CD4-positive, alpha-beta T cell (primary cell): ENCODE measurements at regions not wholly inside any gene's neighbourhood (a gene's known extent, or its start where the extent isn't known, plus 50 kb on each side); places are given as distances from the start of the nearest gene placed in this dataset.

Source experiments
- ATAC-seq: fragments of 200-7000 bp; cut with Tn5 transposase; one replicate; pipeline ENCODE4 v1.10.0; 2022; ENCODE audit warnings: mild to moderate bottlenecking; ENCODE audit not compliant: poor library complexity
- CTCF ChIA-PET: fragments of 350-600 bp; sonication (Branson Sonifier 250); formaldehyde crosslinking; loops from one replicate; lab custom pipeline; 2021; ENCODE audit warnings: antibody characterized with exemption, inconsistent platforms; lab: Charles Lee
- POLR2A ChIA-PET: fragments of 350-600 bp; sonication (Branson Sonifier 250); formaldehyde crosslinking; loops from one replicate; lab custom pipeline; 2021; ENCODE audit warnings: antibody characterized with exemption, inconsistent platforms; lab: Charles Lee
- DNase-seq, 14 experiments: peaks; one replicate each; pipeline ENCODE4 v3.0.0-alpha.2; 2013 to 2020; ENCODE audit warnings: mixed read lengths in 2 of 14
- H3K27ac ChIP-seq, 2 donors: one replicate each; pipeline versions ENCODE4 v1.5.1 to v1.7.0; 2013; ENCODE audit warnings: low read length in 2 of 2, low read depth in 1 of 2, mild to moderate bottlenecking in 1 of 2
- H3K27me3 ChIP-seq, 2 experiments: 1 replicate in 1 of 2; 2 replicates in 1 of 2; pipeline versions ENCODE4 v1.6.1 to v1.7.0; 2013; ENCODE audit warnings: low read length in 2 of 2, control low read depth in 1 of 2, mild to moderate bottlenecking in 1 of 2, moderate library complexity in 1 of 2; ENCODE audit not compliant: insufficient read depth in 2 of 2, control insufficient read depth in 1 of 2
- H3K36me3 ChIP-seq: one replicate; pipeline ENCODE4 v1.6.1; 2013; ENCODE audit warnings: low read length, control low read depth; ENCODE audit not compliant: insufficient read depth
- H3K4me1 ChIP-seq: one replicate; pipeline ENCODE4 v1.6.1; 2013; ENCODE audit warnings: low read length, control low read depth; ENCODE audit not compliant: insufficient read depth
- H3K4me3 ChIP-seq: one replicate; pipeline ENCODE4 v1.5.1; 2013; ENCODE audit warnings: mild to moderate bottlenecking, low read length, moderate library complexity
- H3K9me3 ChIP-seq, 2 experiments: 1 replicate in 1 of 2; 2 replicates in 1 of 2; pipeline versions ENCODE4 v1.6.1 to v1.7.0; 2013; ENCODE audit warnings: low read length in 2 of 2, mild to moderate bottlenecking in 2 of 2, control low read depth in 1 of 2, moderate library complexity in 1 of 2; ENCODE audit not compliant: control insufficient read depth in 1 of 2, insufficient read depth in 1 of 2
- H3K27ac Mint-ChIP-seq: one replicate; pipeline ENCODE4 v1.8.0; 2020; ENCODE audit warnings: mixed read lengths
- H3K27me3 Mint-ChIP-seq: one replicate; pipeline ENCODE4 v1.8.0; 2021; ENCODE audit warnings: mixed read lengths
- H3K36me3 Mint-ChIP-seq: one replicate; pipeline ENCODE4 v1.8.0; 2021; ENCODE audit warnings: low read depth, mixed read lengths
- H3K4me1 Mint-ChIP-seq: one replicate; pipeline ENCODE4 v1.8.0; 2021; ENCODE audit warnings: low read depth, mixed read lengths
- H3K4me3 Mint-ChIP-seq: one replicate; pipeline ENCODE4 v1.8.0; 2020; ENCODE audit warnings: mild to moderate bottlenecking, mixed read lengths
- H3K9me3 Mint-ChIP-seq: one replicate; pipeline ENCODE4 v1.8.0; 2020; ENCODE audit warnings: mixed read lengths
- intact Hi-C, 2 experiments: fragments of 100-400 bp; cut with DNase I in 1 of 2; cut with micrococcal nuclease in 1 of 2; formaldehyde crosslinking; loops; one replicate each; pipeline versions ENCODE4 v1.15.1 to v1.9.0; 2023 to 2025; cut with DNase I, micrococcal nuclease
- TF ChIP-seq, protein P1 (sequence below): fragments of 200-600 bp; IDR thresholded peaks from one replicate; pipeline ENCODE4 v1.8.0; 2022; ENCODE audit warnings: antibody characterized with exemption, mild to moderate bottlenecking

DNA sequence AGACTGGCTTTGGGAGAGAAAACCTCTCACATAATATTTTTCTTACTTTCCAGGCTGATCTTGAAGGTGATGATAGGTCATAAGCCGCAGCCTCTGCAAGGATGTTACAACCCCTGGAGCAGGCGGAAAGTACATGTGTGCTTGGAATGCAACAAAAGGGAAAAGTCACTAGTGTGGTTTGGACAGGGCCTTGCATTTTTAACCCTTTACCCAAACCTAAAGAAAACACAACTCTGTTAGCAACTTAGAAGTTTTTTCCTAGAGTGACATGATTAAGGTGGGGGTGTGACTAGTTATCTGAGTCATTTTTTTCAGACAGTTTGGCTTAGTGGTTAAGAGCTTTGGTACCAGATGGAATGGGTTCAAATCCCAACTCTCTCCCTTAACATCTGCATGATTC is 97.0 kb downstream of the TMEM30B start:
- Mint-ChIP-seq H3K27ac (no peak overlapping the region), H3K4me3 (no peak overlapping the region), H3K4me1 (peaks cover 7% of the 10 kb centered on the region), H3K9me3 (no peaks in the 10 kb centered on the region), H3K36me3 (no peaks in the 10 kb centered on the region), H3K27me3 (peaks cover 50% of the 10 kb centered on the region)
- ChIA-PET POLR2A (no interaction called here), CTCF (no interaction called here)
- DNase-seq (no peak), ATAC-seq (no peak)
- H3K36me3 ChIP-seq = no peaks in the 10 kb centered on the region
- peaks cover 9% of the 10 kb centered on the region for H3K4me1 ChIP-seq
- H3K27ac ChIP-seq = no peak overlapping the region
- no peak overlapping the region for H3K4me3 ChIP-seq
- TF ChIP-seq, protein P1, sequence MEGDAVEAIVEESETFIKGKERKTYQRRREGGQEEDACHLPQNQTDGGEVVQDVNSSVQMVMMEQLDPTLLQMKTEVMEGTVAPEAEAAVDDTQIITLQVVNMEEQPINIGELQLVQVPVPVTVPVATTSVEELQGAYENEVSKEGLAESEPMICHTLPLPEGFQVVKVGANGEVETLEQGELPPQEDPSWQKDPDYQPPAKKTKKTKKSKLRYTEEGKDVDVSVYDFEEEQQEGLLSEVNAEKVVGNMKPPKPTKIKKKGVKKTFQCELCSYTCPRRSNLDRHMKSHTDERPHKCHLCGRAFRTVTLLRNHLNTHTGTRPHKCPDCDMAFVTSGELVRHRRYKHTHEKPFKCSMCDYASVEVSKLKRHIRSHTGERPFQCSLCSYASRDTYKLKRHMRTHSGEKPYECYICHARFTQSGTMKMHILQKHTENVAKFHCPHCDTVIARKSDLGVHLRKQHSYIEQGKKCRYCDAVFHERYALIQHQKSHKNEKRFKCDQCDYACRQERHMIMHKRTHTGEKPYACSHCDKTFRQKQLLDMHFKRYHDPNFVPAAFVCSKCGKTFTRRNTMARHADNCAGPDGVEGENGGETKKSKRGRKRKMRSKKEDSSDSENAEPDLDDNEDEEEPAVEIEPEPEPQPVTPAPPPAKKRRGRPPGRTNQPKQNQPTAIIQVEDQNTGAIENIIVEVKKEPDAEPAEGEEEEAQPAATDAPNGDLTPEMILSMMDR = no peak
- intact Hi-C loops = no loop called here
- H3K27me3 ChIP-seq = peaks cover 14 to 17% of the 10 kb centered on the region in 2 experiments
- peaks cover 0 to 5% of the 10 kb centered on the region in 2 experiments for H3K9me3 ChIP-seq

DNA sequence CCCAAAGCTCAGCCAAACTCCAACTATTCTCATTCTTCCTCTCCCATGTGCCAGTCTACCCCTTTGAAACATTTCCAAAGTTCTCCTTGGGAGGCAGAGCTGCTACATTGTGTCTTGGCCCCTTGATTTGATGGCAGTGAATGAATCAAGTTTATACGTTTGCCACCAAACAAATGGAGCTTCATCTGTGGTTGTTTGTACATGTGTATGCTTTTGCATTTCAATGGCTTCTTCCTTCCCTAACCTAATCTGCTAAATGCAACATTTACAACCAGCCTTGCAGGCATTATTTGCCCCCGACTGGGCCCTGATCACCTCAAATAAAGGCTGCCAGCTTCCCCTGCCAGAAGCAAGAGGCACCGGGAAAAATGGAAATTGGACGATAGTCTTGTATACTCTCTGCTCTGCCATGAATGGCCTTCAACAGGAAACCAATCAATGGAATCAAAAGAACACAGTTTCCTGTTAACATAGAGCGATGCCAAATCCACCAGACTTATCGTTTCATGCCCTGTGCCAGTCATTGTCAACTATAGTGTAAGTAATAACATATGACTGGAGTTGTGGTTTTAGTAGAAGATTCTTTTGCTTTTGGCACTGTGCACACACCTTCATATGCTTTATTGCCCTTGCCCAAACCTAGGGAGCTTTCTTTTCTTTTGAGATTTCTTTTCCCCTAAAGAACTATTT is 97.8 kb downstream of the TMEM30B start:
- ATAC-seq = no peak
- Histone ChIP-seq H3K4me3 (no peak overlapping the region), H3K27me3 (peaks cover 11 to 12% of the 10 kb centered on the region in 2 experiments), H3K9me3 (peaks cover 0 to 3% of the 10 kb centered on the region in 2 experiments), H3K4me1 (peaks cover 6% of the 10 kb centered on the region), H3K36me3 (no peaks in the 10 kb centered on the region), H3K27ac (no peak overlapping the region)
- no peak overlapping the region for H3K27ac Mint-ChIP-seq
- POLR2A ChIA-PET = interaction anchor here (0.6 kb wide), 1 partner anchor 8 kb away, joined by 3 read pairs; no protein-coding TSS in a partner anchor
- TF ChIP-seq, protein P1 = no peak
- peaks cover 8% of the 10 kb centered on the region for H3K4me1 Mint-ChIP-seq
- no peak overlapping the region for H3K4me3 Mint-ChIP-seq
- intact Hi-C loops = no loop called here
- peaks cover 46% of the 10 kb centered on the region for H3K27me3 Mint-ChIP-seq
- CTCF ChIA-PET = no interaction called here
- H3K36me3 Mint-ChIP-seq = no peaks in the 10 kb centered on the region
- DNase-seq = no peak
- H3K9me3 Mint-ChIP-seq = no peaks in the 10 kb centered on the region

DNA sequence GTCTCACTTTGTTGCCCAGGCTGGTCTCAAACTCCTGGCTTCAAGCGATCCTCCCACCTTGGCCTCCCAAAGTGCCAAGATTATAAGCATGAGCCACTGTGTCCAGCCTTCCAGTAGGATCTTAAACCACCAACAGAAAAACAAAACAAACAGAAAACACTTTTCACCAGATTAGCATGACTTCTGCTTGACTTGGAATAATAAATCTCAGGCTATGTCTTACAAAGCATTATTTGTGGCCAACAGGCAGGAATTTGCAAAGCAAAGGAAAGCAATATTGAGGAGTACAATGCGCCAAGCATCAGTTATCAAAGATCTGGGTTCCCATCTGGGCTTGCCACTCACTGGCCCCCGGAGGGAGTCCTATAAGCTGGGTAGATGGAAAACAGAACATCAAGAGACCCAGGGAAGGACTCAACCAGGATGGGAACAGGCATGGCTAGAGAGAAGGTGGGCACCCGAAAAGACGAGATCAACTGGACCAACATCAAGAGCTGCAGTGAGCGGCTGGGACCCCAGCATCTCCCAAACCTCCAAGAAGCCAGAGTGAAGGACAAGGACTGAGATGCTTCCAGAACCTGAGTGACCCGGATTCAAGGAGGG is 101.2 kb downstream of the TMEM30B start:
- ATAC-seq = no peak
- Histone ChIP-seq H3K4me3 (no peak overlapping the region), H3K27me3 (no peaks in the 10 kb centered on the region), H3K9me3 (no peaks in the 10 kb centered on the region), H3K27ac (no peak overlapping the region), H3K4me1 (peaks cover 16% of the 10 kb centered on the region), H3K36me3 (no peaks in the 10 kb centered on the region)
- TF ChIP-seq, protein P1 = no peak
- Mint-ChIP-seq H3K27ac (no peak overlapping the region), H3K4me1 (peaks cover 18% of the 10 kb centered on the region), H3K9me3 (no peaks in the 10 kb centered on the region), H3K4me3 (no peak overlapping the region), H3K36me3 (no peaks in the 10 kb centered on the region), H3K27me3 (peaks cover 18% of the 10 kb centered on the region)
- POLR2A ChIA-PET = no interaction called here
- CTCF ChIA-PET = no interaction called here
- intact Hi-C loops = no loop called here
- DNase-seq = no peak
